Central memory CD4-positive, alpha-beta T cell (primary cell): ENCODE measurements at regions not wholly inside any gene's neighbourhood (a gene's known extent, or its start where the extent isn't known, plus 50 kb on each side); places are given as distances from the start of the nearest gene placed in this dataset.

ENCODE experiments used
- DNase-seq: peaks from one replicate; pipeline ENCODE4 v3.0.0; 2022

DNA sequence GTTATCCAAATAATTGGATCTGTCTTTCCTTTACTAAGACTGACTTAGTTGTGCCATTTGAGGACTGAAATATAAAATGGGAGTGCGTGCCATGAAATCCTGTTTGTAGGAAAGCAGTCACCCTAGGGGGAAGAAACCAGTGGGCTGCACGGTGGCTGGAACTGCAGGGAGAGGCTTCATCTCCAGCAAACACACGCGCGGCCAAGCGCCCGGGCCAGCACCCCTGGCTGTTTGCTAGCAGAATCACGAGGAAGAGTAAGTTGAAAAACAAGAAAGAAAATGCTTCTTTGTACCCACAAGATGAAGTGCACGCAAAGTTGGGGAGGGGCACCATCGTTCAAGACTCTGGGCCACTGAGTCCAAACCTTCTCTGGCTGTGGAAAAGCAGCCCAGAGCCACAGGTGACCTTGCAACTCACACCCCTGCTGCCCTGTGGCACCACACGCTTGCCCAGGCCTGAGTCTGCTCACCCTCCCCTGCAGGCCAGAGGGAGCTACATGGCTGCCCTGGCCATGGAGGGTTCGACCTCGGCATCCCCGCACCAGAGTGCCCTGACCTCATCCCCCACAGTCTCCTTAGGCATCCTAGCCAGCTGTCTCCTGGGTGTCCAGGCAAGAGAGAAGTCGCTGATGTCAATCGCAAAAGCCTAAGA is 55.2 kb downstream of the IRX2 start:
- DNase-seq = no peak

DNA sequence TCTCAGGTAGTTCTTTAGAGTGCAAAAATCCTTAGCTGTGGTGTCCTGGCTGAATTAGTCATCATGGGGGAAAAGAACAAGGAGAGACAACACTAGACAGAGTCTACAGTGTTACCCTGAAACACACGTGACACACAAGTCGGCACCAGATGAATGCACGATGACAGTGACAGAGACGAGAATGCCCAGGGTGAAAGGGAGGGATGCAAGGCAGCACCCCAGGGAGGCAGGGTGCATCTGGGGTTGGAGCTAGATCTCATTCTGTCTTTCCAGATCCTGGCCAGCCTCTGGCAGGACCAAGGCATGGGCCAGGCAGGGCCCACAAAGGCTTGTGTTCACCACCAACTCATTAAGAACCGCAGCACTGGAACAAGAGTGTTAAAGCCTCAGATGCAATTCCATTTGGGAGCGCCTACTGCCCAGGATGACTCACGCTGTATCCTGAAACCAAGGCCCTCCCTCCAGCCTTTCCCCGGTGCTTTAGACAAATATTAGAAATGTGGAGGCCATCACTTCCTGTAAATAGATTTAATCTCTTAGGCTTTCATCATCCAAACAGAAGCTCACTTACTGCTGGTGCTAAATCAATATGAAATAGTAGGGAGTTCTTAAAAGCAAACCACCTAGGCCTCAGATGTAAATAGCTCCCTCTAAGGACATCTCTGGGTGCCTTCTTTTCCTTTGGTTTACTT is 56.1 kb downstream of the IRX2 start:
- DNase-seq = no peak

GRCh38 chr5:2691530-2691929 is 59.9 kb downstream of the IRX2 start:
- no peak for DNase-seq

DNA sequence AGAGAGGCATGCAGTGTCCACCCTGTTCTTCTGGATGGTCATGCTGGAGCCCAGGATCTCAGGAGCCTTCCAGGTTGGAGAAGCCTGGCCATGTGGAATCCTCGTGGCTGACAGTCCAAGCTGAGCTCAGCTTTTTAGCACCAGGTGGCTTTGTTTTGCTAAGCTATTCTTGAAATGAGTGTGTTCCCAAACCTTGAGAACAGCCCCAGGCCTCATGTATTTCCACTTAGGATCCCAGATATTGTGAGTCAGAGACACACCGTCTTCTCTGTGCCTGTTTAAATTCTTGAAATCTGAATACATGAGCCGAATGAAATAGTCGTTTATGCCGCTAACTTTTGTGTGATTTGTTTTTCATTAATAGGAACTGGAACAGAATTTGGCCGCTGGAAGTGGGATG is 61.2 kb downstream of the IRX2 start:
- no peak for DNase-seq

DNA sequence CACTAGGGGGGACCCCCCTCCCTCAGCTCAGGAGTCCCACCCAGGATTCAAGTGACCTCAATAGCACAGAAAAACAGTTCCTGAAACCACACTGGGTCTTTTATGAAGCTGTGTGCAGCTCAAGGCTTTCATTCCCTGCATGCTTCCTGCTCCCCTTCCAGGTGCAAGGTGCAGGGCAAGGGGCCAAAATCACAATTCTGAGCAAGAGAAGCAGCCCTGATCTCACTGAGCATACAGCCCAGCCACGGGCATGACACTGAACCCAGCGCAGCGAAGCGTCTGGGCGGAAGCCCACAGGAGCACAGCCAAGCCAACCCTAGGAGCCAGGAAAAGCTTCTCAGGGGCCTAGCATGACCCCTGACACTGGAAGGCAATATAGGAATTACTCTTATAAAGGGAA is 62.9 kb downstream of the IRX2 start:
- DNase-seq = no peak

- no peak for DNase-seq
These were observed 63.7 kb downstream of the IRX2 start for GRCh38 chr5:2687746-2688145.

DNA sequence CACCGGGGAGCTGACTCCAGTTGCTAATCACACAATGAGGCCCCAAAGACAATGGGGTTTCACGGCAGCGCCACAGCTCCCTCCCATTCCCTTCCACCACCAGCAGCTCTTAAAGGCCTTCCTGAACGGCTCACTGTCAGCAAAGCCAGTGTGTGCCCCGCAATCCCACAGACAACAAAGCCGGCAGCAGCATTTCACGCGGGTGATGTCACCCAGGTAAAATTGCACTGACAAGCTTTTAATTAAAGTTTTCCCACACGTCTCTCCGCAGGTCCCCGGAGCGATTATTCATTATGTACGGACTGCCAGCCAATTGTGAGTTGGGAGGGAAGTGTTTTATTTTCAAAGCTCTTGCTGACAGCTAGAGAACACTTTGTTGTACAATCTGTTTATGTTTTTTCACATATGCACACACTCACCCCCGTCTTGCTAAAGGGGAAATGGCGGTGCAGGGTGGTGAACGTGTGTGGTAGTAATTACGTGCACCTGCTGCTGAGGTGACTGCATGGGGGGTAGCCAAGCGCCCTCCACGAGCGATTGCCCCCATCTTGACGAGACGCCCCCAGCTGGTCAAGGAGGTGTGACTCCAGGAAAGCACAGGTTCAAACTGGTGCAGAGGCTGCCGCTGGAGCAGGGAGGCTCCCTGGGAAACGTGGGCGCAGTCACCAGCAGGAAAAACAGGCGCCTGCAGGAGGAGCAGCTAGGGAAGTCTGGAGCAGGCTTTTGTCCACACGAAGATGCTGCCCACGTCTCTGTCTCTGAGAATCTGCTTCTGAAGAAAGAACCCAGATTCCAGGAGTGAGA is 65.0 kb downstream of the IRX2 start:
- no peak for DNase-seq

GRCh38 chr5:2685651-2686272 is 65.7 kb downstream of the IRX2 start:
- DNase-seq = no peak

- no peak for DNase-seq
These were observed 66.9 kb downstream of the IRX2 start for GRCh38 chr5:2684606-2685005.

DNA sequence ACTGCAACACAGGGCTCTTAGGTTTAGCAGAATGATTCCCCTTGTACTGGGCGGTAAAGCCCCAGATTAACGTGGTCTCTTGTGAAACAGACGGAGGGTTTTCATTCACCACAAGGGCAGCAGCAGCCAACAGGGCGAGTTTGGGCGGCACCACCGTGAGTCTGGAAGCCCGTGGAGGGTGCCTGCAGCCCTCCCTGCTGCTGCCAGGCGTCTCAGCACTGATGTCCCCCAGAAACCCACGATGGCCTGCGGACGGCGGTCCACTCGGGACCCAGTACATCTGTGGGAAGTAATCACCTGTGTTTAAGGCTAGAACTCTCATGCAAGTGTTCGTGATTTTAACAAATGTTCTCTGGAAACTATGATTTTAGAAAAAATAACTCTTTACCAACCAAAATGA is 67.8 kb downstream of the IRX2 start:
- DNase-seq = no peak

- DNase-seq = no peak
These were observed 70.0 kb downstream of the IRX2 start for GRCh38 chr5:2681476-2681875.

DNA sequence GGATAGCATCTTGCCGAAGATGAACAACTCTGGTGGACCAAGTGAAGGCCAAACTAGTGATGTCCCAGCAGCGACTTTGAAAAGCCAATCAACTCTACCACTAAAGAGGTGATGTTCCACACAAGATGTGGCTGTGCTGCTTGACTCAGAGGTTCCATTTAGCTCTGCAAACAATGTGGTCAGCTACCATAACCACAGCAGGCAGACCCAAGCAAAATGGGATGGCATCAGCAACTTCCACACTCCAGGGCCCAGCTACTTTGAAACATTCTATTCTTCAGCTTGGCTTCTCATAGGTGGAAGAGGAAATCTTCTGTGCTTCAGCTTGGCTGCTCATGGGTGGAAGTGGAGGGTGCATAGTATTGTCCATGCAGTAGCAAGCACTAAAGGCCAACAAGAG is 70.5 kb downstream of the IRX2 start:
- DNase-seq = no peak

- DNase-seq = no peak
These were observed 73.8 kb downstream of the IRX2 start for GRCh38 chr5:2677689-2678088.

GRCh38 chr5:2675548-2675947 is 75.9 kb downstream of the IRX2 start:
- no peak for DNase-seq

GRCh38 chr5:2674456-2674855 is 77.0 kb downstream of the IRX2 start:
- no peak for DNase-seq

DNA sequence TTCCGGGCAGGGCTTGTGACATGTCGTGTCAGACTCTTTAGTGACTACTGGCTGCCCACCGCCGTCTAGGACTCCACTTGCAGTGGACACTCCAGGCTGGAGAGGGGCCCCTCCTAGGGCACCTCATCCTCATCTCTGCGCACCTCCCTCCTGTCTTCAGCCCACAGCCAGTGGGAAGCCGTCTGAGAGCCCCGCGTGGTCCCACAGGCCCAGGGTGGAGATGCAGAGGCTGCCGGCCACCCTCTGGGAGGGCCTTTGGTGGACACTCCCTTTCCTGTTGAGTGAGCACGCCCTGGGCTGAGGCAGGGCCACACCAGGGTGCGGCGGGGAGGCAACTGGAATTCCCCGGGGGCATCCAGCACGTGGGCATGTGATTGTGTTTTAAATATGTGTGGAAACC is 80.5 kb downstream of the IRX2 start:
- DNase-seq = no peak

DNA sequence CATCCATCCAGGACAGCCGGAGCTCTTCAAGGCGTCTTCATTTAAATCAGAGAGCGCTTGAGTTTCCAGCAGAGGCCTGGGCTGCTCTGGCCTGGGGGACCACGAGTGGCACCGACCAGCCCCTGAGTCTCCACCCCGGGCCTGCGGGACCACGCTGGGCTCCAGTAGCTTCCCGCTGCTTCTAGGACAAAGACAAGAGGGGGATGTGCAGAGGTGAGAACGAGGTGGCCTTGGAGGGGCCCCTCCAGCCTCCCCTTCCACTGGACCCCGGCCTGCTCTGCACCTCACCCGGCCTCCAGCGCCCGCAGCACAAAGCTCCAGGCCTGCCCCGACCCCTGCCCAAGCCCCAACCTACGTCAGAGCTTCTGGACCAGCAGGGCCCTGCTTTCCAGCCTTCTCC is 81.6 kb downstream of the IRX2 start:
- DNase-seq = no peak

- DNase-seq = no peak
These were observed 82.2 kb downstream of the IRX2 start for GRCh38 chr5:2669259-2669658.

DNA sequence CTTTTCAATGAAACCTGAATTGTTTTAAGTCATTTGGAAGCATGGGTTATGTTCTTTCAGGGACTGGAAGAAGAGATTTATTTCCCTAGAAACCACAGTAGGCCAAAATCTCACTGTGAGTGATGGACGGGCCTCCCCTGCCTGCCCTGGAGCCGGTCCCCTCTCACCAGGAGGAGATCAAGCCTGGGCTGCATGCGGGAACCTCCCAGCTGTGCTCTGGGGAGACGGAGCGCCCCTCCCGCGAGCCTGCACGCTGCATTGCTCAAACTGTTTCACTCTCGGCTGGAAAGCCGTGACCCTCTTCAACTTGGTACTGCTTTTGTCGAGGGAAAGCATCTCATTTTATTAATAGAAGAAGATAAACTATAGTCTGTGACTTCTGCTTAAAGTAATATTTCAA is 85.4 kb downstream of the IRX2 start:
- DNase-seq = no peak

GRCh38 chr5:2663489-2663888 is 88.0 kb downstream of the IRX2 start:
- DNase-seq = no peak

- DNase-seq = no peak
These were observed 91.2 kb downstream of the IRX2 start for GRCh38 chr5:2660315-2660714.

DNA sequence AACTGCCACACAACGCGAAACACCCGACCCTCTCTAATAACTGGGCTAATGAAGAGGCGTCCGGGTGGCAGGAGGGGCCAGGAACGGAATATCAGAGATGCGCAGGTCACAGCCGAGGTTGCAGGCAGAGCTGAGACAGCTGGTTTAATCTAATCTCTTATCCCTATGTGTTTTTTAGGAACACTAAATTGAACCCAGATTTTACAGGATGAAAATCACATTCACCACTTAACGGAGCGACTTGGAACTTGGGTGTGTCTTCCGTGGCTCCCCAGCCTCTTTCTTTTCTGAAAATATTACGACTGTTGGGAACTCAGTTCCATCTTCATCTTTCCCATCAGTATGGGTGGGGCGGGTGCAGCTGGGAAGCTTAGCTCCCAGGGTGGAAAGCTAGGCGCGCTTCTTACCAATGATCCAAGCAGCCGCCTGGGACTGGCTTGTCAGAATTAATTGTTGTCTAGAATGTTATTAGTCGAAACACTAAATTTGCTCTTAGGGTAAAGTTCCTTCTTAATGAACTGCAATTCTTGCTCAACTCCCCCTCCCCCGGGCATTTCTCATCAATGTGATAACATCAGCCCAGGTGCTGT is 92.5 kb downstream of the IRX2 start:
- no peak for DNase-seq

DNA sequence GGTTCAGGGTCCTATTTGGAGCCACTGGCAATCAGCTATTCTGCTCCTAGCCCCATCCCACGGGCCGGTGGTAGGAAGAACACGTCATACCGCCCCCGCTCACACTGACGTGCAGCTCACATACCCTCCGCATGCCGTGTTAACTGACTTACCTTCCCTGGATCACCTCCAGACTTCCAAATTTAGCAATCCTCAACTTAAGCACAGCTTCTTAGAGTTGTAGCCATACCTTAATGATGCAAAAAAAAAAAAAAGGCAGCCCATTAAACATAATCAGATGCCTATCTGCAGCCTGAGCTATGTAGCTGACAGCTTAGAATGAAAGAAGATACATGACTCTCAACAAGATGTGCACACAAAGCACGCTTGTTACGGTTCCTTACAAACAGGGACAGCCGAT is 93.0 kb downstream of the IRX2 start:
- no peak for DNase-seq
